GM12875 (cell line): ENCODE measurements at regions not wholly inside any gene's neighbourhood (a gene's known extent, or its start where the extent isn't known, plus 50 kb on each side); places are given as distances from the start of the nearest gene placed in this dataset.

Experiments used
- H3K4me3 ChIP-seq: one replicate; pipeline ENCODE4 v1.5.1; 2011; ENCODE audit warnings: low read depth, low read length, control low read depth
- TF ChIP-seq, protein P1 (sequence below): IDR thresholded peaks from 2 replicates; pipeline ENCODE4 v1.5.1; 2011; ENCODE audit warnings: low read depth, mild to moderate bottlenecking, control low read depth, inconsistent platforms, low read length, moderate library complexity, borderline replicate concordance; ENCODE audit not compliant: insufficient read depth

DNA sequence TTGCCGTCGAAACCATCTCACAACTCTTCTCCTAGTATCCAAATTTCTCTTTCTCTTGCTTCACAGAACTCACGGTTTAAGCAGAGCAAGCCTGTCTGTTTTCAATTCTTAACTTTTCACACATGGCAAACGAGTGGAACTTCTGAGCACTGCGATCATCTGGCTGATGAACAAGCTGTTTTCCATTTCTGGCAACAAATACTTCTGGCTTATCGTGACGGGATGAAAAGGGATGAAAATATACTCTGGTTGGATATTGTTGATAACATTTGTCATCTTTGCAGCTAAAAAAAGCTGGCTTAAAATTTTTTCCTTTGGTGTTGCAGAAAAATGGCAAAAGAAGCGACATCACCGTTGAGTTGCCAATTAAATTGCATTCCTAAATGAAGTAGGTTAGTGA, 515.2 kb upstream of the JARID2 start:
- no peak overlapping the region for H3K4me3 ChIP-seq

DNA sequence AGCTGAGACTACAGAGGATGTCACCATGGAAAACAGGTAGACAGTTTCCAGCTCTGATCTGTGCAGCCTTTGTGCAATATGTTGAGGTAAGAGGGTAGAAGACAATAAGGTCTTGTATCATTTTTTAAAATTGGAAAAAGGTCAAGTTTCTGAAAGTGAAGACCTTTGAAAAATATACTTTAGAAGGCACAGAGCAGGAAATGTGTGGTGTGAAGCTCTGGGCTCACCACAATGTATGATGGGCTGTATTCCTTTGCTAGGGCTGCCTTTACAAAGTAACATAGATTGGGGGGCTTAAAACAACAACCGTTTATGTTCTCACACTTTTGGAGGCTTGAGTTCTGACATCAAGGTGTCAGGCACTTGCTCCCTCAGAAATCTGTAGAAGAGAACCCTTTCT, 514.3 kb upstream of the JARID2 start:
- no peak overlapping the region for H3K4me3 ChIP-seq
- TF ChIP-seq, protein P1, sequence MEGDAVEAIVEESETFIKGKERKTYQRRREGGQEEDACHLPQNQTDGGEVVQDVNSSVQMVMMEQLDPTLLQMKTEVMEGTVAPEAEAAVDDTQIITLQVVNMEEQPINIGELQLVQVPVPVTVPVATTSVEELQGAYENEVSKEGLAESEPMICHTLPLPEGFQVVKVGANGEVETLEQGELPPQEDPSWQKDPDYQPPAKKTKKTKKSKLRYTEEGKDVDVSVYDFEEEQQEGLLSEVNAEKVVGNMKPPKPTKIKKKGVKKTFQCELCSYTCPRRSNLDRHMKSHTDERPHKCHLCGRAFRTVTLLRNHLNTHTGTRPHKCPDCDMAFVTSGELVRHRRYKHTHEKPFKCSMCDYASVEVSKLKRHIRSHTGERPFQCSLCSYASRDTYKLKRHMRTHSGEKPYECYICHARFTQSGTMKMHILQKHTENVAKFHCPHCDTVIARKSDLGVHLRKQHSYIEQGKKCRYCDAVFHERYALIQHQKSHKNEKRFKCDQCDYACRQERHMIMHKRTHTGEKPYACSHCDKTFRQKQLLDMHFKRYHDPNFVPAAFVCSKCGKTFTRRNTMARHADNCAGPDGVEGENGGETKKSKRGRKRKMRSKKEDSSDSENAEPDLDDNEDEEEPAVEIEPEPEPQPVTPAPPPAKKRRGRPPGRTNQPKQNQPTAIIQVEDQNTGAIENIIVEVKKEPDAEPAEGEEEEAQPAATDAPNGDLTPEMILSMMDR = no peak

More for the DNA sequence above, 515.2 kb upstream of the JARID2 start:
- TF ChIP-seq, protein P1 = no peak

DNA sequence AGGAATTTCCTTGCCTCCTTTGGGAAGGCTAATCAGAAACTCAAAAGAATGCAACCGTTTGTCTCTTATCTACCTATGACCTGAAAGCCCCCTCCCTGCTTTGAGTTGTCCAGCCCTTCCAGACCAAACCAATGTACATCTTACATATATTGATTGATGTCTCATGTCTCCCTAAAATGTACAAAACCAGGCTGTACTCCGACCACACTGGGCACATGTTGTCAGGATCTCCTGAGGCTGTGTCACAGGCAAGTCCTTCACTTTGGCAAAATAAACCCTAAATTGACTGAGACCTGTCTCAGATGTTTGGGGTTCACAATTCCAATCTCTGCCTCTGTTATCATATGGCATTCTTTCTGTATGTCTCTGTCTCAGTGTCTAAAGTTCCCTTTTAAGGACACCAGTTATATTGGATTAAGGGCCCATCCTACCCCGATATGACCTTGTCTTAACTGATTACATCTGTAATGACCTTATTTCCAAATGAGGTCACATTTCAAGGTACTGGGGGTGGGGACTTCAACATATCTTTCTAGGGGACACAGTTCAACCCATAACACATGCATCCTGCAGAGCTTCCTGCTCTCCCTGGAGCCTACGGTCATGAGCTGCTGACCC, 513.5 kb upstream of the JARID2 start:
- TF ChIP-seq, protein P1 = no peak
- H3K4me3 ChIP-seq = no peak overlapping the region

DNA sequence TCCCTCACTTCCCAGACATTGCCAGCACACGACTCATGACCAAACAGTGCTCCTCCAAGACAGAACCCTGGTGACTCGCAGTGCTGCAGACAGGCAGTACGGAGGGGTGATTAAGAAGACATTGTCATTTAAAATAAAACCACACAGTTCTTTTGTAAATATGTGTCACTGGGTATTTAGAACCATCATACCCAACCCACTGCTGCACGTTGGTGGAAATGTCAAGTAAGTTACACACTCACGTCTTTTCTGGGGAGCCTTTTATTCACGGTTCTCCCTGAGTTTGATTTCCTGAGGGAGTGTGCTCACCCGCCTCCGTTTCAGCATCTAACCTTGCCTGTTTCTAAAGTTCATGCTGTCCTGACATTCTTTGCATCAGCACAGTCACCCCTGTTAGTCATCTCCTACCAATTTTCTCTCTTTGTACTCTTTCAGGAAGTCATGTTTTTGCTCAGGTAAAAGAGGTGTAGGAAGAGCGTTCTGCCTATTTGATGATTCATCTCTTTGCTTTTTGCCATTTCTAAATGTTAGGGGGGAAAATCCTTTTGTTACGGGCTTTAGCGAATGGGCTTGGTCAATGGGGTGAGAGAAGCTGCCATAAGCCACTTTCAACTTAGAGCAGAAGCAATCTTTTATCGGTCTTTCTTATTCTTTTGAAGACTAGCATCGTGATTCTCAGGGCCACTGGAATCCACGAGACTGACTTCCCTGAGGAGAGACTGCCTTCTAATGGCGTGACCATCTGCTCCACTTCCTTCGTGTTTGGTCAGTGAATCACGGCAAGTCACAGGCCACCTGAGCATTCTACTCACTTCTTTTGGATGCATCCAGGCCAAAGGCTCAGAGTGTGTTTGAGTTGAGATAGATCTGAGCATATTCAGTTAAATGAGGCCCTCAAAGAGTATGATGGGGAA, 512.8 kb upstream of the JARID2 start:
- no peak overlapping the region for H3K4me3 ChIP-seq
- TF ChIP-seq, protein P1 = no peak

DNA sequence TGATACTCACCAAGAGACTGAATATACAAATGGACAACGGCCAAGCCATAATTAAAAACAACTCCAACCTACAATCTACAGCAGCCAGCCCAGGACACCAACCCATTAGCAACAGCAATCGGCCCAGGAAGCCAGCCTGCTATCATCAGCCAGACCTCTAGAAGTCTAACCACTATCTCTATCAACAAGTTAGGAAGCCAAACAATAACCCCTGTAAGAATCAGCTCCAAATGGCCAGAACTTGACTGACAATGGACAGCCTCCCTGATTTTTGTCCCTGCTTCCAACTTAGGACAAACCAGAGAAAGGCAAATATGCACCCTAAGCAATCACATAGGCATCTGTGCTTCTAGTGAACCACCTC, 511.8 kb upstream of the JARID2 start:
- TF ChIP-seq, protein P1 = no peak
- no peak overlapping the region for H3K4me3 ChIP-seq

DNA sequence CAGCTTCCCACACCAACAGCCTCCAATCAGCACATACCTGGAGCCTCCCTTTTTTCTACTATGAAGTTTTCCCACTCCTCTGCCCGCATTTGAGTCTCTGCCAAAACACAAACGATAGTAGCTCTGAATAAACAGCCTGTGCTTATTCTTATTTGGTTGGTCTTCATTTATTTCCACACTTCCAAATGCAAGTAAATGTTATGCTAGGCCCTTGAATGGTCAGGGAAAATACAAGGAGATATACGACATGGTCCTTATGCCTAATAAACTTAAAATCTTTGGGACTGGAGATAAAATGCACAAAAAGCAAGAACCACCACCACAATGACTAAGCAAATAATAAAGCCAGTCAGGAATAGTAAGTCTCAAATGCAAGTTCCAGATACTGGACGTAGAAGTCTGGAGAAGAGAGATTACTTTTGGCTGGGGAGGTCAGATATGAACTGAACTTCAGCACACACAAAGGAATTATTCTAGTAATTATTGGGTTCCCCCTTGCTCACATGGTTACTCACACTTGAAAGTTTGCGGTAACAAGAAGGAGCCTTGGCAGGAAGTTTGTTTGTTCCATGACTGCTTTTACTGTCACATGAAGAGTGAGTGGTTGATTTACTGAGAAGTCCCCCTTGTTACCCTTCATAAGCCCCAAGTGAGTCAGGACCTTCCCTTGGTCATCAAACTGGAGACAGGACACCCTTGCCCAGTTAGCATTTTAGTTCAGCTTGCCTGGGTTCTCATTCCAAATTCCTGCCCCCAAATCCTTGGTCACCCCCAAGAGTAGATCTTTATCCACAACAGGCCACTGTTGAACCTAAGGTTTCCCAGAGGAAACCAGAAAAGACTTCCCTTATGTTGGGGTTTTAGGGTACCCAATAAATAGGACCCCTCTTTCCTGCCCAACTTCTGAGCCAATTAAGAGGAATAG, 511.2 kb upstream of the JARID2 start:
- H3K4me3 ChIP-seq = no peak overlapping the region
- TF ChIP-seq, protein P1 = no peak
